Right ventricle myocardium inferior (tissue), 1 donor: ENCODE measurements at regions not wholly inside any gene's neighbourhood (a gene's known extent, or its start where the extent isn't known, plus 50 kb on each side); places are given as distances from the start of the nearest gene placed in this dataset.

Experiments used
- ATAC-seq: fragments of 200-7000 bp; cut with Tn5 transposase; one replicate; pipeline ENCODE4 v1.9.1; 2020; ENCODE audit warnings: mild to moderate bottlenecking, moderate library complexity
- DNase-seq: peaks from one replicate; pipeline ENCODE4 v3.0.0; 2021; ENCODE audit errors: missing footprints
- intact Hi-C: fragments of 100-400 bp; cut with DNase I; formaldehyde crosslinking; loops from one replicate; pipeline ENCODE4 v1.11.0; 2022
- donor health status: DM: no; HTN: yes; CAD: no; lungs with severe emphysema.

GRCh38 chr7:17687361-17687760 lies 252.9 kb downstream of the SNX13 start:
- ATAC-seq (no peak), DNase-seq (no peak)
- intact Hi-C loops = loop anchor here (10.0 kb wide), 1 partner anchor 1977 kb away; no protein-coding TSS in a partner anchor

DNA sequence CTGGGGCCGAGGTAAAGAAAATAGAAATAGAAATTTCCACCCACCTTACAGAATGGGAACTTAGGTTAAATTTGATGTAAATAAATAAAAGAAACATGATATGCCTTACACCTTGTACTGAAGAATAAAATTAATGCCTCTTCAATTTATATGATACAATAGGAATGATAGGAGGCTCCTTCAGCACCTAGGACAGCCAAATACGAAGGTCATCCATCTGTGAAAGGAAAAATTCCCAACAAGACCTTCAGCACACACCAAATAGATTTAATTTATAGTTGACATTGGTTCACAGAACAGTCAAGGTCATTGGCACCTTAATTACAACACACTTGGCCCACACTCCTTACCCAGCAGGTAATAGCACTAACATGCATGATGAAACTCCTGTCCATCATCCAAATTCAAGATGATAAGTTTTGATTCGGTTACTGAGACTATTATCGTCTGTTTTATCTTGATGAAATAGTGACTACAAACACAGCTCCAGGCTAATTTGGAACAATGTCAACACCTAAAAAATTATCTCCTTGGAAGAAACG lies 250.9 kb downstream of the SNX13 start:
- DNase-seq (no peak), ATAC-seq (no peak)
- intact Hi-C loops = loop anchor here (10.0 kb wide), 1 partner anchor 1975 kb away; no protein-coding TSS in a partner anchor

GRCh38 chr7:17690030-17690429 lies 250.3 kb downstream of the SNX13 start:
- ATAC-seq = no peak
- intact Hi-C loops = no loop called here
- DNase-seq = no peak

DNA sequence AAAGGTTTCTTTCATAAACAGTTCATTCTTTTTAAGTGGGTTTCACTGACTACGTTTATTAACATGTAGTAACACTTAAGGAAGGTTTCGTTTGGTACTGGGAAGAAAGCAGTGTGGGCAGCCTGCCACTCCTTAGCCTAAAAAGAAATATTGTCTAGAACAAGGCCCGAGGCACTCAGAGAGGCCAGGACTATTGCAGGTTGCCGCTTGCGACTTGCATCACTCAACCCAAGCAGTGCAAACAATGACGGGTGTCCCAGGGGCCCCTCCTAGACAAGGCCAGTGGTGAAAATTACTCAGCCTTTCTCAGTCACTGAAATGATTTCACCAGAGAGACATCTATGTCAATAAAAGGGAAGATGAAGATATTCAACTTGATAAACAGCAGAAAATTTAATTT lies 243.9 kb downstream of the SNX13 start:
- ATAC-seq = peak; percentile 97
- DNase-seq = peak; percentile 89
- intact Hi-C loops = no loop called here

DNA sequence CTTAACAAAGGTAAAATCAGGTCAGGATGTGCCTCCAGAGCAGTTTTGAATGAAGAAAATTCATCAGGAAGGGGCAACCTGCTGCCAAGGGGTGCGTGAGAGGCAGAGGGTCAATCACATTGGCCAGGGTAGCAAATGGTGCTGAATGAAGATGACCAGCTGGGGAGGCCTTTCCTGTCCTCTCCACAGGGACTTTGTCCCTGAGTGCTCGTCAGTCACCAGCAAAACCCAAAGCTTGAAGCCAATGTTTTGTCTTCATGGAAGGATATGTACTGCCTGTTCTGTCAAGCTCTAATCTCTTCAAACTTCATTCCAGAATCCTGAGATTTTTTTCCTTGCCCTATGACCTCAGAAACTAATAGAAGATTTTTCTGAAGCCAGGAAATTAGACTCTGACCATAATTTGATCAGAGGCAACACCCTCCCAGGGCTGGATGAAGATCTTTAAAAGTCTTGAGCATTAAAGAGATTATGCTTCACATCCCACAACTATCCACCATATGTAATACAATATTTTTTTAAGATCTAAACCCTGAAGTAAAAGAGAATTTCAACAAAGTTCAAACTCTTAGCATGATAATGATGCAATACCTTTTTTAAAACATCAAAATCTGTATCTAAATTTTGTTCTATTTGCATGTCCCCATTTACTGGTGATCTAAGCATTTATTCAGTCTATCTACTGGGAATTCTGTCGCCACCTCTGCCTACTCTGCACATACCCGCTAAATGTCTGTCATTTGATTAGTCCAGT lies 243.0 kb downstream of the SNX13 start:
- ATAC-seq (peak; percentile 83), DNase-seq (peak; percentile 56)
- intact Hi-C loops = no loop called here

DNA sequence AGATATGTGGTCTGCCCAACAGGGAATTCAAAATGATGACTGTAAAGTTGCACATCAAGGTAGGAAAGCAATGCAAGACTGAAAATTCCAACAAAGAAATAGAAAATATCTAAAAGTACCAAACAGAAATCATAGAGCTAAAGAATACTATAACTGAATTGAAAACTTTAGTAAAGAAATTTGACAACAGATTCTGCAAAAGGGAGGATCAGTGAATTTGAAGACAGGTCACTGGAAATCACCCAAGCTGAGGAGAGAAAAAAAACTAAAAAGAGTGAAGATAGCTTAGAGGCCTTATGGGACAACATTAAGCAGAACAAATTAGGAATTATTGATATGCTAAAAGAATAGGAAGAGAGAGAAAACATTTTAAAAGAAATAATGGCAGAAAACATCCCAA lies 240.6 kb downstream of the SNX13 start:
- ATAC-seq (no peak), DNase-seq (no peak)
- intact Hi-C loops = loop anchor here (10.0 kb wide), 1 partner anchor 245 kb away; the partner anchor contains the start of gene SNX13

- ATAC-seq (no peak), DNase-seq (no peak)
- intact Hi-C loops = loop anchor here (10.0 kb wide), 1 partner anchor 245 kb away; the partner anchor contains the start of gene SNX13
Measured at GRCh38 chr7:17700138-17700537, 240.2 kb downstream of the SNX13 start.

DNA sequence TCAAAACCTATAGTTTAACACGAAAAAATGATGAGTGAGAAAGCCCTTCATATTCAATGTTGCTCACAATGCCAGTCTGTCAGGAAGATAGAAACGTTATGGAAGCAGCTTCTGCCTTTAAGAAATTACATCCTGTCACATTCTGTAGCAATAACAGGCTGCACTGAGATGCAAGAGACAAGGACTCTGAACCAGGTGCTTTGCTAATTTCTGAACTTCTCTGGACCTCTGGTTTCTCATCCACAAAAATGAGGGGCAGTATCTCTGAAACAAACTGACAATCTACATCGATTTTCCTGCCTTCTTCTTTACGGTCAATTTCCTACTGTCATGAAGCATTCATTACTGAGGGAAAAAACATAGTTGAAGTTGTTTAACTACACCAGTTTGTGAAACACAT lies 234.0 kb downstream of the SNX13 start:
- no peak for DNase-seq
- intact Hi-C loops = loop anchor here (5.0 to 10.0 kb wide), 2 partner anchors 239 to 641 kb away; partner anchors contain the start of gene SNX13
- no peak for ATAC-seq

GRCh38 chr7:17706734-17707133 lies 233.6 kb downstream of the SNX13 start:
- ATAC-seq (peak; percentile 56), DNase-seq (no peak)

GRCh38 chr7:17709127-17709526 lies 231.2 kb downstream of the SNX13 start:
- DNase-seq (no peak), ATAC-seq (no peak)
- intact Hi-C loops = loop anchor here (5.0 to 10.0 kb wide), 2 partner anchors 236 to 638 kb away; partner anchors contain the start of gene SNX13

More at GRCh38 chr7:17706734-17707133, 233.6 kb downstream of the SNX13 start:
- intact Hi-C loops = loop anchor here (5.0 to 10.0 kb wide), 2 partner anchors 238 to 641 kb away; partner anchors contain the start of gene SNX13

GRCh38 chr7:17709599-17709998 lies 230.7 kb downstream of the SNX13 start:
- ATAC-seq (no peak), DNase-seq (no peak)
- intact Hi-C loops = loop anchor here (5.0 to 10.0 kb wide), 2 partner anchors 235 to 638 kb away; partner anchors contain the start of gene SNX13

- DNase-seq = no peak
- no peak for ATAC-seq
- intact Hi-C loops = no loop called here
Measured at GRCh38 chr7:17710312-17710711, 230.0 kb downstream of the SNX13 start.

- intact Hi-C loops = no loop called here
- no peak for ATAC-seq
- DNase-seq = no peak
Measured at GRCh38 chr7:17713584-17713983, 226.7 kb downstream of the SNX13 start.

- intact Hi-C loops = no loop called here
- DNase-seq = no peak
- ATAC-seq = no peak
Measured at GRCh38 chr7:17716816-17717215, 223.5 kb downstream of the SNX13 start.

GRCh38 chr7:17719998-17720397 lies 220.3 kb downstream of the SNX13 start:
- ATAC-seq (peak; percentile 73), DNase-seq (no peak)
- intact Hi-C loops = no loop called here

- DNase-seq (no peak), ATAC-seq (no peak)
- intact Hi-C loops = no loop called here
Measured at GRCh38 chr7:17721736-17722285, 218.5 kb downstream of the SNX13 start.

- no peak for ATAC-seq
- intact Hi-C loops = no loop called here
- no peak for DNase-seq
Measured at GRCh38 chr7:17722798-17723197, 217.5 kb downstream of the SNX13 start.

- ATAC-seq (no peak), DNase-seq (no peak)
- intact Hi-C loops = no loop called here
Measured at GRCh38 chr7:17725821-17726220, 214.5 kb downstream of the SNX13 start.

- ATAC-seq (no peak), DNase-seq (no peak)
- intact Hi-C loops = no loop called here
Measured at GRCh38 chr7:17732083-17732482, 208.2 kb downstream of the SNX13 start.
